CD14-positive monocyte (primary cell): ENCODE measurements at regions not wholly inside any gene's neighbourhood (a gene's known extent, or its start where the extent isn't known, plus 50 kb on each side); places are given as distances from the start of the nearest gene placed in this dataset.

Source experiments
- DNase-seq, 3 donors: peaks; one replicate each; pipeline ENCODE4 v3.0.0-alpha.2; 2011 to 2022
- H2AFZ ChIP-seq: 2 replicates; pipeline ENCODE4 v1.6.0; 2012; ENCODE audit warnings: mild to moderate bottlenecking, low read depth, low read length, inconsistent platforms; ENCODE audit not compliant: insufficient read depth, poor library complexity, severe bottlenecking
- H3K27ac ChIP-seq, 2 donors: 1 replicate in 1 of 2; 2 replicates in 1 of 2; pipeline ENCODE4 v1.5.1; 2012 to 2013; ENCODE audit warnings: low read length in 2 of 2, control low read depth in 1 of 2, inconsistent platforms in 1 of 2, low read depth in 1 of 2, mild to moderate bottlenecking in 1 of 2
- H3K27me3 ChIP-seq, 2 donors: one replicate each; pipeline versions ENCODE4 v1.6.0 to v1.6.1; 2011 to 2013; ENCODE audit warnings: low read length in 2 of 2; ENCODE audit not compliant: control insufficient read depth in 2 of 2, insufficient read depth in 2 of 2
- H3K36me3 ChIP-seq, 2 donors: replicated peaks in 1 of 2; 1 replicate in 1 of 2; 2 replicates in 1 of 2; pipeline versions ENCODE4 v1.5.1 to v1.6.1; 2012 to 2013; ENCODE audit warnings: low read length in 2 of 2, control low read depth in 1 of 2, inconsistent platforms in 1 of 2, mild to moderate bottlenecking in 1 of 2; ENCODE audit not compliant: insufficient read depth in 2 of 2, control insufficient read depth in 1 of 2
- H3K4me1 ChIP-seq, 2 donors: 1 replicate in 1 of 2; 2 replicates in 1 of 2; pipeline versions ENCODE4 v1.5.1 to v1.6.1; 2012 to 2013; ENCODE audit warnings: low read length in 2 of 2, control low read depth in 1 of 2, inconsistent platforms in 1 of 2, mild to moderate bottlenecking in 1 of 2, moderate library complexity in 1 of 2; ENCODE audit not compliant: insufficient read depth in 2 of 2, control insufficient read depth in 1 of 2
- H3K4me2 ChIP-seq: replicated peaks from 2 replicates; pipeline ENCODE3; 2012; ENCODE audit warnings: low read length, moderate library complexity, mild to moderate bottlenecking; ENCODE audit not compliant: poor library complexity, severe bottlenecking; ENCODE audit errors: extremely low read depth
- H3K4me3 ChIP-seq, 3 experiments: fragments of 200-600 bp in 1 of 3; sonication (generic) in 1 of 3; replicated peaks in 1 of 3; 1 replicate in 2 of 3; 2 replicates in 1 of 3; pipeline ENCODE4 v1.5.1; 2011 to 2013; ENCODE audit warnings: low read length in 3 of 3, mild to moderate bottlenecking in 3 of 3, control low read depth in 2 of 3, low read depth in 2 of 3, inconsistent platforms in 1 of 3, moderate library complexity in 1 of 3
- H3K79me2 ChIP-seq: 2 replicates; pipeline ENCODE4 v1.6.0; 2012; ENCODE audit warnings: mild to moderate bottlenecking, control low read depth, inconsistent platforms, low read length, moderate library complexity; ENCODE audit not compliant: insufficient read depth
- H3K9ac ChIP-seq: 2 replicates; pipeline ENCODE4 v1.6.0; 2017; ENCODE audit warnings: low read length, mild to moderate bottlenecking; ENCODE audit not compliant: insufficient read depth, poor library complexity, severe bottlenecking
- H3K9me3 ChIP-seq, 2 donors: replicated peaks in 1 of 2; 1 replicate in 1 of 2; 2 replicates in 1 of 2; pipeline versions ENCODE4 v1.5.1 to v1.6.1; 2012 to 2013; ENCODE audit warnings: low read length in 2 of 2, control low read depth in 1 of 2; ENCODE audit not compliant: control insufficient read depth in 1 of 2, insufficient read depth in 1 of 2
- H4K20me1 ChIP-seq: 2 replicates; pipeline ENCODE4 v1.6.0; 2012; ENCODE audit warnings: mild to moderate bottlenecking, low read length, control low read depth, moderate library complexity; ENCODE audit not compliant: insufficient read depth
- H3K27ac Mint-ChIP-seq, 7 donors: one replicate each; pipeline ENCODE4 v1.8.0; 2020; ENCODE audit warnings: mild to moderate bottlenecking in 7 of 7, mixed read lengths in 7 of 7, moderate library complexity in 6 of 7, inconsistent platforms in 2 of 7
- H3K27me3 Mint-ChIP-seq, 3 donors: one replicate each; pipeline ENCODE4 v1.8.0; 2021 to 2022; ENCODE audit warnings: low read depth in 3 of 3, mild to moderate bottlenecking in 3 of 3, mixed read lengths in 3 of 3, moderate library complexity in 3 of 3, inconsistent platforms in 1 of 3
- H3K36me3 Mint-ChIP-seq, 2 donors: one replicate each; pipeline ENCODE4 v1.8.0; 2020; ENCODE audit warnings: mixed read lengths in 2 of 2, inconsistent platforms in 1 of 2, mild to moderate bottlenecking in 1 of 2
- H3K4me1 Mint-ChIP-seq: one replicate; pipeline ENCODE4 v1.8.0; 2020; ENCODE audit warnings: mild to moderate bottlenecking, mixed read lengths
- H3K4me3 Mint-ChIP-seq, 2 donors: one replicate each; pipeline ENCODE4 v1.8.0; 2020; ENCODE audit warnings: mild to moderate bottlenecking in 2 of 2, mixed read lengths in 2 of 2, moderate library complexity in 1 of 2
- H3K9me3 Mint-ChIP-seq, 7 donors: one replicate each; pipeline ENCODE4 v1.8.0; 2020 to 2022; ENCODE audit warnings: mixed read lengths in 7 of 7, mild to moderate bottlenecking in 6 of 7, moderate library complexity in 6 of 7, inconsistent platforms in 2 of 7
- CTCF ChIP-seq: fragments of 200-600 bp; IDR thresholded peaks from one replicate; pipeline ENCODE4 v1.8.0; 2022; ENCODE audit warnings: antibody characterized with exemption, mild to moderate bottlenecking
- WGBS: methylation state at CpG from one replicate; pipeline ENCODE4 v1.1.5; 2013; ENCODE audit warnings: missing lambda C conversion rate; ENCODE audit not compliant: insufficient coverage; 5-methylcytosine and 5-hydroxymethylcytosine counted together
- intact Hi-C, 2 donors: fragments of 100-400 bp; cut with micrococcal nuclease; formaldehyde crosslinking; loops; one replicate each; pipeline versions ENCODE4 v1.15.0 to v1.15.1; 2023

GRCh38 chr10:21068026-21068656, 171.0 kb upstream of the NEBL start:
- H3K27ac ChIP-seq = no peak overlapping the region
- Mint-ChIP-seq H3K27me3 (peaks cover 0 to 6% (median 2%) of the 10 kb centered on the region in 3 donors), H3K27ac (no peak overlapping the region), H3K9me3 (peaks cover 0 to 2% (median 0%) of the 10 kb centered on the region in 7 donors), H3K4me3 (no peak overlapping the region), H3K4me1 (no peaks in the 10 kb centered on the region), H3K36me3 (no peaks in the 10 kb centered on the region)
- no peak overlapping the region for H3K9ac ChIP-seq
- intact Hi-C loops = no loop called here
- H2AFZ ChIP-seq = no peak overlapping the region
- H3K4me1 ChIP-seq = no peaks in the 10 kb centered on the region
- no peak overlapping the region for H3K4me2 ChIP-seq
- no peak for DNase-seq
- WGBS = no CpG with 5 or more reads among the region's 3 CpGs
- no peak for TF ChIP-seq CTCF
- H3K79me2 ChIP-seq = no peaks in the 10 kb centered on the region
- no peaks in the 10 kb centered on the region for H4K20me1 ChIP-seq
- H3K27me3 ChIP-seq = peaks cover 0 to 2% of the 10 kb centered on the region in 2 donors
- H3K9me3 ChIP-seq = no peaks in the 10 kb centered on the region
- no peak overlapping the region for H3K4me3 ChIP-seq
- no peaks in the 10 kb centered on the region for H3K36me3 ChIP-seq

GRCh38 chr10:21065621-21066248, 168.6 kb upstream of the NEBL start:
- peaks cover 0 to 7% (median 2%) of the 10 kb centered on the region in 3 donors for H3K27me3 Mint-ChIP-seq
- no peak overlapping the region for H3K4me3 Mint-ChIP-seq
- no peaks in the 10 kb centered on the region for H3K9me3 ChIP-seq
- H3K79me2 ChIP-seq = no peaks in the 10 kb centered on the region
- peaks cover 0 to 2% (median 0%) of the 10 kb centered on the region in 7 donors for H3K9me3 Mint-ChIP-seq
- no peak for TF ChIP-seq CTCF
- intact Hi-C loops = no loop called here
- no peak overlapping the region for H3K27ac Mint-ChIP-seq
- no peak for DNase-seq
- no peaks in the 10 kb centered on the region for H3K4me1 Mint-ChIP-seq
- no peak overlapping the region for H2AFZ ChIP-seq
- no peaks in the 10 kb centered on the region for H3K4me1 ChIP-seq
- no peak overlapping the region for H3K4me3 ChIP-seq
- no peaks in the 10 kb centered on the region for H3K36me3 Mint-ChIP-seq
- H3K27me3 ChIP-seq = peaks cover 0 to 2% of the 10 kb centered on the region in 2 donors
- H3K4me2 ChIP-seq = no peak overlapping the region
- no peaks in the 10 kb centered on the region for H4K20me1 ChIP-seq
- no peak overlapping the region for H3K27ac ChIP-seq
- WGBS = no CpG with 5 or more reads among the region's 2 CpGs
- H3K9ac ChIP-seq = no peak overlapping the region
- H3K36me3 ChIP-seq = no peaks in the 10 kb centered on the region
